RWPE2 (cell line): ENCODE measurements at regions not wholly inside any gene's neighbourhood (a gene's known extent, or its start where the extent isn't known, plus 50 kb on each side); places are given as distances from the start of the nearest gene placed in this dataset.

Source experiments
- ATAC-seq: fragments of 200-7000 bp; cut with Tn5 transposase; 3 replicates; pipeline ENCODE4 v1.9.1; 2021; ENCODE audit warnings: low read depth
- DNase-seq: peaks from one replicate; pipeline ENCODE4 v3.0.0-alpha.2; 2020; ENCODE audit warnings: low spot score
- H3K27ac ChIP-seq: fragments of 450-650 bp; 2 replicates; pipeline ENCODE4 v1.5.1; 2017; ENCODE audit warnings: mild to moderate bottlenecking; ENCODE audit not compliant: poor library complexity, severe bottlenecking
- H3K27me3 ChIP-seq: fragments of 250-450 bp; sonication (Bioruptor Pico); 2 replicates; pipeline ENCODE4 v1.5.1; 2021; ENCODE audit warnings: mild to moderate bottlenecking, moderate library complexity; ENCODE audit not compliant: insufficient read depth, poor library complexity, severe bottlenecking
- H3K36me3 ChIP-seq: fragments of 250-450 bp; sonication (Bioruptor Pico); 2 replicates; pipeline ENCODE4 v1.5.1; 2020; ENCODE audit warnings: low read depth, mild to moderate bottlenecking, moderate library complexity
- H3K4me1 ChIP-seq: fragments of 250-450 bp; sonication (Bioruptor Pico); 2 replicates; pipeline ENCODE4 v1.5.1; 2021; ENCODE audit warnings: mild to moderate bottlenecking, moderate library complexity; ENCODE audit not compliant: insufficient read depth, poor library complexity, severe bottlenecking
- H3K4me3 ChIP-seq: fragments of 250-450 bp; sonication (Bioruptor Pico); 2 replicates; pipeline ENCODE4 v1.5.1; 2021; ENCODE audit warnings: mild to moderate bottlenecking, moderate library complexity; ENCODE audit not compliant: severe bottlenecking
- H3K9me3 ChIP-seq: fragments of 250-450 bp; sonication (Bioruptor Pico); 2 replicates; pipeline ENCODE4 v1.5.1; 2021; ENCODE audit warnings: mild to moderate bottlenecking, moderate library complexity; ENCODE audit not compliant: severe bottlenecking
- TF ChIP-seq, protein P1 (sequence below): fragments of 450-650 bp; IDR thresholded peaks from one replicate; pipeline ENCODE4 v1.5.1; 2017; ENCODE audit warnings: mild to moderate bottlenecking, moderate library complexity; ENCODE audit not compliant: poor library complexity, severe bottlenecking

DNA sequence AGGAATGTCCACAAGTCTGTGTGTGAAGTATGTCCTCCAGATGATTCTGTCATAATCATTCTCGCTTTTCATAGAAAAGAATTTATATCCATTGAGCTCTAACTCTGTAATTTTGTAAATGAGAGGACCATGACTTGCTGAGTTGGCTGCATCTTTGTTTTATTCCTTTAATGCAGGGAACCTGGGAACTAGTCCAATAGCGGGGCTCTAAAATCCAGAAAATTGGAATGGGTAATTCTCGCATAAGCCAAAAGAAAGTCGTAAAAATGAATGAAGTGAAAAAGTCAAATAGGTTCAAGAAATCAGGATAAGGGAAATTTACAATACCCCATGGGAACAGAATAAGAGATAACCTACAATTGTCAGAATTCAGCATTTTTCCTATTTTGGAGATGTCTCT lies 232.5 kb downstream of the RAB38 start:
- no peak overlapping the region for H3K4me3 ChIP-seq
- no peaks in the 10 kb centered on the region for H3K36me3 ChIP-seq
- H3K27ac ChIP-seq, result no peak overlapping the region
- H3K4me1 ChIP-seq, result no peaks in the 10 kb centered on the region
- H3K9me3 ChIP-seq, result no peaks in the 10 kb centered on the region
- no peak for DNase-seq
- no peaks in the 10 kb centered on the region for H3K27me3 ChIP-seq
- TF ChIP-seq, protein P1, sequence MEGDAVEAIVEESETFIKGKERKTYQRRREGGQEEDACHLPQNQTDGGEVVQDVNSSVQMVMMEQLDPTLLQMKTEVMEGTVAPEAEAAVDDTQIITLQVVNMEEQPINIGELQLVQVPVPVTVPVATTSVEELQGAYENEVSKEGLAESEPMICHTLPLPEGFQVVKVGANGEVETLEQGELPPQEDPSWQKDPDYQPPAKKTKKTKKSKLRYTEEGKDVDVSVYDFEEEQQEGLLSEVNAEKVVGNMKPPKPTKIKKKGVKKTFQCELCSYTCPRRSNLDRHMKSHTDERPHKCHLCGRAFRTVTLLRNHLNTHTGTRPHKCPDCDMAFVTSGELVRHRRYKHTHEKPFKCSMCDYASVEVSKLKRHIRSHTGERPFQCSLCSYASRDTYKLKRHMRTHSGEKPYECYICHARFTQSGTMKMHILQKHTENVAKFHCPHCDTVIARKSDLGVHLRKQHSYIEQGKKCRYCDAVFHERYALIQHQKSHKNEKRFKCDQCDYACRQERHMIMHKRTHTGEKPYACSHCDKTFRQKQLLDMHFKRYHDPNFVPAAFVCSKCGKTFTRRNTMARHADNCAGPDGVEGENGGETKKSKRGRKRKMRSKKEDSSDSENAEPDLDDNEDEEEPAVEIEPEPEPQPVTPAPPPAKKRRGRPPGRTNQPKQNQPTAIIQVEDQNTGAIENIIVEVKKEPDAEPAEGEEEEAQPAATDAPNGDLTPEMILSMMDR, result no peak
- no peak for ATAC-seq

DNA sequence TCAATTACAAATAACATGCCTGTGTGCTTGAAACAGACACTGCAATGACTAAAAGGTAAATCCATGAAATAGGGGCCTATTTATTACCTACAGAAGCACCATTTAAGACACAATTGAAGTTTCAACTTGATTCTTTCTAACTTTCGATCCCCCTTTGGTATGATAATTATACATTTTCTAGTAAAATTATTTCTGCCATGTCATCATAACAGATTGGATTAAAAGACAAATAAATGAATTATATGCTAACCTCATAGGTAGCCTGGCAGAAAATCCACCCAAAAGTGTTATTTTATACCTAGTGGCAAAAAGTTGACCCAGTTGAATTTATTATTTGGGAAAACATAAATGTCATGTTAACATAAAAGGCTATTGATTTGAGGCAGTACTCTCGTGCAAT lies 241.1 kb downstream of the RAB38 start:
- ATAC-seq, result no peak

DNA sequence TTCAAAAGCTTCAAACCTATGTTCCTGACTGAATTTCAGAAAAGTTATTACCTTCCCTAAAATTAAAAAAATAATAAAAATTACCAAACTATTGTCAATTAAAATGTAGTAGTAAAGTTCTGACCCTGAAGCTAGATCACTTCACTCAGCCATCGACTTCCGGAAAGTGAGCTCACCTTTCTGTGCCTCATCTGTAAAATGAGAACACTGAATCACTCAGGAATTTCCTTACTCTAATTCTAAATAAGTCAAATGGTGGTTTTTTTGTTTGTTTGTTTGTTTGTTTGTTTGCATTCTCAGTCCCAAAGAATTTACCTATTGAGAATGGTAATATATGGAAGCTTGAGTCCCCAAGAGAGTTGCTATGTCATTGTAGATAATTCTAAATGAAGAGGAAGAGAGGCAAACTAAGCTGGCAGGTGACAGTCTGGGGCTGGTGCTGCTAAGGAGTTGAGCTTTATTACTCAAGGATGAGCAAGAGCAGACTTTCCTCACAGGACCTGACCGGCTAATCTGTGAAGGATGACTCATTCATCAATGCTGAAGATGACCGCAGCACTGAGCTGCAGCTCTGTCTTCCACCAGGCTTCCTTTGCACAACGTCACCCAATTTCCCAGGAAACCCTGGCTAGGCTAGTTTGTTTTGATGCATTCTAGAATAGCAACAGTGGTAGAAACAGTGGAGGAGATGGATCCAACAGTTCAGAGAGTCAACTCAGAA lies 248.8 kb downstream of the RAB38 start:
- Histone ChIP-seq H3K4me1 (peaks cover 17% of the 10 kb centered on the region), H3K36me3 (no peaks in the 10 kb centered on the region), H3K27ac (peak overlapping the region; percentile 80), H3K9me3 (no peaks in the 10 kb centered on the region), H3K4me3 (no peak overlapping the region), H3K27me3 (no peaks in the 10 kb centered on the region)
- DNase-seq (peak; percentile 74), ATAC-seq (peak; percentile 100)
- TF ChIP-seq, protein P1, result no peak

More for the DNA sequence above, 241.1 kb downstream of the RAB38 start:
- TF ChIP-seq, protein P1, result no peak
- Histone ChIP-seq H3K36me3 (no peaks in the 10 kb centered on the region), H3K9me3 (no peaks in the 10 kb centered on the region), H3K27me3 (no peaks in the 10 kb centered on the region), H3K4me3 (no peak overlapping the region), H3K27ac (no peak overlapping the region), H3K4me1 (no peaks in the 10 kb centered on the region)
- DNase-seq, result no peak

DNA sequence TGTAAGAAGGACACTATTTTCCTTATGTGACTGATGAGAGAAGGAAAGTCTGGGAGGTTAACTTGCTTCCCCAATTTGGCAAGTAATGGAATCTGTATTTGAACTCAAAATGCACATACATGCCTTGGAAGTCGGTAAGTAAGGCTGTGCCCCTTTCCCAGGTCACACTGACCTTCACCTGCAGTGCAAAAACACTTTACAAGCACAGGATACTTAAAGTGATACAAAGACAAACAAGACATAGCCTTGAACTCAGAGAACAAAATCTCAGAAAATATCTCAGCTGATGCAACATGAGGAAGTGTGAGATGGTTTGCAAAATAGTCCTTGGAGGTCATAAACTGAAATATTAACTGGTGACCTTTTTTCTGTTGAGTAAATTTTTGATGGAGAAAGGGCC lies 251.1 kb downstream of the RAB38 start:
- Histone ChIP-seq H3K27me3 (no peaks in the 10 kb centered on the region), H3K27ac (no peak overlapping the region), H3K9me3 (no peaks in the 10 kb centered on the region), H3K4me3 (no peak overlapping the region), H3K4me1 (peaks cover 17% of the 10 kb centered on the region), H3K36me3 (no peaks in the 10 kb centered on the region)
- DNase-seq (no peak), ATAC-seq (no peak)
- TF ChIP-seq, protein P1, result no peak

DNA sequence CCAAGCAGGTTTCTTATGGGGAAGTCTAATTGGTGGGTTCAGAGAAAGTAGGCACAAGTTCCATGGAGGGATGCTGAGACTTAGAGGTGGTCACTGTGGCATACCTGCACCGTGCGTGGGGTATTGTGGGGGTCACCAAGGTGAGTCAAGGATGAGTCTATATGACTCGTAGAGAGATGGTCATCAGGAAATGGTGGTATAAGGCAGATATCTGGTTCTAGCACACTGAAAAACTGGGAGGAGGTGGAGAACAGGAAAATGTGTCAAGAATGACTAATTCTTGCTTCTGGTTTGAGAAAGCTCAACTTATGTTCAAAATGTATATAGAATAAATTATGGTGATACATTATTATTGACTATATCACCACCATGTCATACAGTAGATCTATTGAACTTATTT lies 258.1 kb downstream of the RAB38 start:
- TF ChIP-seq, protein P1, result no peak
- no peak overlapping the region for H3K4me3 ChIP-seq
- H3K9me3 ChIP-seq, result no peaks in the 10 kb centered on the region
- DNase-seq (no peak), ATAC-seq (peak; percentile 40; the same call in 2 of the 3 replicates)
- no peaks in the 10 kb centered on the region for H3K4me1 ChIP-seq
- H3K27me3 ChIP-seq, result no peaks in the 10 kb centered on the region
- no peaks in the 10 kb centered on the region for H3K36me3 ChIP-seq
- H3K27ac ChIP-seq, result no peak overlapping the region
